Progenitor cell of endocrine pancreas (in vitro differentiated cells): ENCODE measurements at regions not wholly inside any gene's neighbourhood (a gene's known extent, or its start where the extent isn't known, plus 50 kb on each side); places are given as distances from the start of the nearest gene placed in this dataset.
A peak's percentile ranks its signal among the peaks of the same experiment; 100 is the strongest.

Experiments used
- DNase-seq: peaks from one replicate; pipeline ENCODE4 v3.0.0; 2021; ENCODE audit warnings: low spot score; ENCODE audit not compliant: unreplicated experiment
- H3K27ac Mint-ChIP-seq: 2 replicates; pipeline ENCODE4 v1.8.0; 2021; ENCODE audit warnings: mild to moderate bottlenecking, moderate library complexity, mixed read lengths
- H3K27me3 Mint-ChIP-seq: 2 replicates; pipeline ENCODE4 v1.8.0; 2021; ENCODE audit warnings: mixed read lengths
- H3K36me3 Mint-ChIP-seq: 2 replicates; pipeline ENCODE4 v1.8.0; 2022; ENCODE audit warnings: mixed read lengths; ENCODE audit not compliant: insufficient read depth
- H3K4me1 Mint-ChIP-seq: 2 replicates; pipeline ENCODE4 v1.8.0; 2021; ENCODE audit warnings: low read depth, mixed read lengths
- H3K4me3 Mint-ChIP-seq: 2 replicates; pipeline ENCODE4 v1.8.0; 2021; ENCODE audit warnings: low read depth, mild to moderate bottlenecking, moderate library complexity, mixed read lengths
- H3K9me3 Mint-ChIP-seq: 2 replicates; pipeline ENCODE4 v1.8.0; 2021; ENCODE audit warnings: low read depth, mixed read lengths
- TF ChIP-seq, protein P1 (sequence below): fragments of 200-600 bp; sonication (generic); IDR thresholded peaks from one replicate; pipeline ENCODE4 v1.5.0; 2021; ENCODE audit warnings: antibody characterized with exemption, mild to moderate bottlenecking; ENCODE audit not compliant: unreplicated experiment

DNA sequence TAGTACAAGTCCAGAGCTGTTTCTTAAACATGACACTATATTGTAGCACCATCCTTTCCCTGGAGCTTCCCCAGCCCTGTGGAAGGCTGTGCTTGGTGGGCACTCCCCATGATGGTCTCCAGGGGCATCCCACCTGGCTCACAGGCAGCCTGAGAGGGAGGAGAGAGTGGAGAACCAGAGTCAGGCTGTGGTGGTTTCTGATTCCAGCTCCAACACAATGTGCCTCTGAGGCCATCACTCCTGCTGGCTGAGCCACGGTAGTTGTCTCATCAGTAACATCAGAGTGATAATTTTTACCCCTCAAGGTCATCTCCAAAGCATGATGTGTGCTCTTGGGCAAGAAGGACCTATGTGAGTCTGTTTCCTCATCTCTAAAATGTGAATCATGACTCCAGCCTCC is 398.0 kb downstream of the CDK5RAP2 start:
- no peak overlapping the region for H3K4me3 Mint-ChIP-seq
- peaks cover 29% of the 10 kb centered on the region for H3K27me3 Mint-ChIP-seq
- H3K9me3 Mint-ChIP-seq: peaks cover 8% of the 10 kb centered on the region
- no peaks in the 10 kb centered on the region for H3K36me3 Mint-ChIP-seq
- H3K4me1 Mint-ChIP-seq: no peaks in the 10 kb centered on the region
- H3K27ac Mint-ChIP-seq: no peak overlapping the region
- TF ChIP-seq, protein P1, sequence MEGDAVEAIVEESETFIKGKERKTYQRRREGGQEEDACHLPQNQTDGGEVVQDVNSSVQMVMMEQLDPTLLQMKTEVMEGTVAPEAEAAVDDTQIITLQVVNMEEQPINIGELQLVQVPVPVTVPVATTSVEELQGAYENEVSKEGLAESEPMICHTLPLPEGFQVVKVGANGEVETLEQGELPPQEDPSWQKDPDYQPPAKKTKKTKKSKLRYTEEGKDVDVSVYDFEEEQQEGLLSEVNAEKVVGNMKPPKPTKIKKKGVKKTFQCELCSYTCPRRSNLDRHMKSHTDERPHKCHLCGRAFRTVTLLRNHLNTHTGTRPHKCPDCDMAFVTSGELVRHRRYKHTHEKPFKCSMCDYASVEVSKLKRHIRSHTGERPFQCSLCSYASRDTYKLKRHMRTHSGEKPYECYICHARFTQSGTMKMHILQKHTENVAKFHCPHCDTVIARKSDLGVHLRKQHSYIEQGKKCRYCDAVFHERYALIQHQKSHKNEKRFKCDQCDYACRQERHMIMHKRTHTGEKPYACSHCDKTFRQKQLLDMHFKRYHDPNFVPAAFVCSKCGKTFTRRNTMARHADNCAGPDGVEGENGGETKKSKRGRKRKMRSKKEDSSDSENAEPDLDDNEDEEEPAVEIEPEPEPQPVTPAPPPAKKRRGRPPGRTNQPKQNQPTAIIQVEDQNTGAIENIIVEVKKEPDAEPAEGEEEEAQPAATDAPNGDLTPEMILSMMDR: no peak
- DNase-seq: no peak

DNA sequence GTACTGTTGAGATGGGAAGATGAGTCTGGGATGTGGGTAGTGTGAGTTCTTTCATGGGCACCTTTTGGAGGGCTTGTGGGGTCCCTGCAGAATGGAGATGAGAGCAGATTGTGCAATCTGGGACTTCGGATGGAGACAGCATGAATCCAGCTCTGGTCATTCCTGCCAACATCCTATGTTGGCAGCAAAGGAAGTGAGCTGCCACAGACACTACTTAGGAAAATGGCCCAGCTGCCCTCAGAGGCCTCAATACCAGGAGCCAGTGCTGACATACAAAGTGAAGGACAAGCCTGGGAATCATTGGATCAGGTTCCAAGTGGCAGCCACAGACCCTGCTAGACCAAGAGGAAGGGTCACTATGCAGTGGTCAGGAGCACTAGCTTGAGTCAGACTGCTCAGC is 402.8 kb downstream of the CDK5RAP2 start:
- Mint-ChIP-seq H3K4me1 (no peaks in the 10 kb centered on the region), H3K9me3 (peaks cover 8% of the 10 kb centered on the region), H3K36me3 (no peaks in the 10 kb centered on the region), H3K4me3 (no peak overlapping the region), H3K27me3 (peaks cover 21% of the 10 kb centered on the region), H3K27ac (peak overlapping the region; percentile 8)
- TF ChIP-seq, protein P1: no peak
- DNase-seq: no peak

DNA sequence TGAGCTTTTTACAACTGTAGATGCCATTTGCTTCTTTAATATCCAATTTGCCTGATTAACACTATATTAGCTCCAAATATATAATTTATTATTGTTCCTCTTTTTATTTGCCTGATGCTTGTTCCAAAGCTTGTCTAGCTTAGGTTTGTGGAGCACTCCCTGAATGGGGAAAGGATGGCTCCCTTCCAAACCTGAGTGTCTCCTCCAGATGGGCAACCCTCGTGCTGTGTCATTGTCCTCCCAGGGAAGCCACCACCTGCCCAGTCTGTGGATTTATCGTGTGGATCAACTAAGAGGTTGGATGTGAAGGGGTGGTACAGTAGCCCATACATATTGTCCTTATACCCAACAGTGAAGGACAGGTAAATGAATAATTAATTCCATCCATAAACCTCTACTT is 404.9 kb downstream of the CDK5RAP2 start:
- Mint-ChIP-seq H3K4me3 (no peak overlapping the region), H3K27me3 (peaks cover 9% of the 10 kb centered on the region), H3K9me3 (peaks cover 6% of the 10 kb centered on the region), H3K4me1 (no peaks in the 10 kb centered on the region), H3K27ac (no peak overlapping the region), H3K36me3 (no peaks in the 10 kb centered on the region)
- TF ChIP-seq, protein P1: no peak
- no peak for DNase-seq

DNA sequence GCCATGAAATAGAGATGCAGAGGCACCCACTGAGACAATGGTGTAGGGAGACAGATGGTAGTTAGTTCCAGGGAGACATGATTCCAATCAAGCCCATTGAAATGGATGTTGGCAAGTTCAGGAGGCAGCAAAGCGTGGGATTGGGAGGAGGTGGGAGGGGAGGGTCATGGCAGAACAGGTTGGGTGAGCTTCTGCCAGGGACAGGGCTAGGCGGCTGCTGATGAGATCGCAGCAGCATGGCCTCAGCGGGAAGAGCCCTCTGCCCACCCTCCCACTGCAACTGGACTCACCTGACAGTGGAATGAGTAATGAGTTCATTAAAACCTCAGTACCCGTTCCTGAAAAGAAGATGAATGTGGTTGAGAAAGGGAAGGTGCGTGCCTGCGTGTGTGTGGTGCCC is 418.2 kb downstream of the CDK5RAP2 start:
- no peaks in the 10 kb centered on the region for H3K36me3 Mint-ChIP-seq
- TF ChIP-seq, protein P1: no peak
- no peak for DNase-seq
- no peaks in the 10 kb centered on the region for H3K27me3 Mint-ChIP-seq
- H3K9me3 Mint-ChIP-seq: peaks cover 3% of the 10 kb centered on the region
- H3K4me1 Mint-ChIP-seq: peaks cover 11% of the 10 kb centered on the region
- H3K27ac Mint-ChIP-seq: peak overlapping the region; percentile 23
- H3K4me3 Mint-ChIP-seq: no peak overlapping the region

DNA sequence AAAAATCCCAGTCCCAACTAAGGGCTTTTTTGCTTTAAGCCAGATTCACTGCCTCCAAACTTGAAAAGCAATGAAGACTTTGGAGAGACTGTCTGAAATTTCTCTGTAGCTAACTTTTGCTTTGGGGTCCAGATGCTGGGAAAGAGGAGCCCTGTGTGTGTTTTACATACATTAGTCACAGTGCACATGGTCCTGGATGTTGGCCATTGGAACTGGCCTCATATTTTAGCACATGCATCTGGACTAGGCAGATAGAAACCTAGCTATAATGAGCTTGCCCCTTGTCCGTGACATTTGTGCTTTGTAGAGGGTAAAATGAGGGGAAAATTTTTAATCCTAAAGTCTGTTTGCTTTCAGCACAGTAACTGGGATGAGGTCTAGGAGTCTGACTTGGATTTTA is 421.7 kb downstream of the CDK5RAP2 start:
- DNase-seq: no peak
- Mint-ChIP-seq H3K36me3 (no peaks in the 10 kb centered on the region), H3K4me3 (no peak overlapping the region), H3K9me3 (peaks cover 3% of the 10 kb centered on the region), H3K27me3 (no peaks in the 10 kb centered on the region), H3K27ac (no peak overlapping the region), H3K4me1 (peaks cover 11% of the 10 kb centered on the region)
- TF ChIP-seq, protein P1: no peak
